ENCODE measurements at regions not wholly inside any gene's neighbourhood (a gene's known extent, or its start where the extent isn't known, plus 50 kb on each side); places are given as distances from the start of the nearest gene placed in this dataset.

DNA sequence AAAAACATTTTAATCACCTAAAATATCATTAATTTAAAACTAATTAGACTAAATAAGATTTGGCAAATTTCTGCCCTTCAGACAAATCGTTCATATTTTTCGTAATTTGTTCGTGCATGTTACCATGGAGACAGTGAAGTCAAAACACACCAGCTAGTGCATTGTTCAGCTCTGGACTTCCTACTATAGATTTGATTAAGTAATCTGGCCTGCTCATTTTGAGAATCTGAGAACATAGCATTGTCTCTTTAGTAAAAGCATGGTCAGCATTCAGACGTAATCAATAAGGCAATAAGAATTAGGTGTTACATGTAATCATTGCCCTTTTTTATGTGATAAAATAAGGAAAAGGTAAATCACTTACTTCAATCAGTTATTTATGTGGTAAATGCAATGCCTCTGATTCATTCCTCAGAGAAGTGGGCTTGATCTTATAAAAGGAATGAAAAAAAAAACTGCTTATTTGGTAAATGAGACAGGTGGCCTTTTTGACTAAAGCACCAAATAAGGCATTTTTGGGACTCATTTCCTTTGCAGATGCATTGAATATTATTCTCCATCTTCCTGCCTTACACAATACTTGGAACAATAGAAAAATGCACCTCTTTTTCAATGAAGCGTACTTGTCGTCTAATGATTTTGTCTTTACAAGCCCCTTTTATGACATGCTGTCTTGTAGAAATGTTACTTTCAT is 84.5 kb upstream of the FNDC3B start:
- TF ChIP-seq, protein P1, sequence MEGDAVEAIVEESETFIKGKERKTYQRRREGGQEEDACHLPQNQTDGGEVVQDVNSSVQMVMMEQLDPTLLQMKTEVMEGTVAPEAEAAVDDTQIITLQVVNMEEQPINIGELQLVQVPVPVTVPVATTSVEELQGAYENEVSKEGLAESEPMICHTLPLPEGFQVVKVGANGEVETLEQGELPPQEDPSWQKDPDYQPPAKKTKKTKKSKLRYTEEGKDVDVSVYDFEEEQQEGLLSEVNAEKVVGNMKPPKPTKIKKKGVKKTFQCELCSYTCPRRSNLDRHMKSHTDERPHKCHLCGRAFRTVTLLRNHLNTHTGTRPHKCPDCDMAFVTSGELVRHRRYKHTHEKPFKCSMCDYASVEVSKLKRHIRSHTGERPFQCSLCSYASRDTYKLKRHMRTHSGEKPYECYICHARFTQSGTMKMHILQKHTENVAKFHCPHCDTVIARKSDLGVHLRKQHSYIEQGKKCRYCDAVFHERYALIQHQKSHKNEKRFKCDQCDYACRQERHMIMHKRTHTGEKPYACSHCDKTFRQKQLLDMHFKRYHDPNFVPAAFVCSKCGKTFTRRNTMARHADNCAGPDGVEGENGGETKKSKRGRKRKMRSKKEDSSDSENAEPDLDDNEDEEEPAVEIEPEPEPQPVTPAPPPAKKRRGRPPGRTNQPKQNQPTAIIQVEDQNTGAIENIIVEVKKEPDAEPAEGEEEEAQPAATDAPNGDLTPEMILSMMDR (IDR thresholded peaks at IDR 0.05), result no peak
- TF ChIP-seq POLR2A (IDR thresholded peaks at IDR 0.05), result no peak
